Left ventricle myocardium inferior (tissue), 1 donor: ENCODE measurements at regions not wholly inside any gene's neighbourhood (a gene's known extent, or its start where the extent isn't known, plus 50 kb on each side); places are given as distances from the start of the nearest gene placed in this dataset.

Source experiments
- DNase-seq: peaks from one replicate; pipeline ENCODE4 v3.0.0-alpha.2; 2020
- H3K27ac ChIP-seq: fragments of 200-600 bp; replicated peaks from 2 replicates; pipeline ENCODE4 v1.8.0; 2021
- H3K27me3 ChIP-seq: fragments of 200-600 bp; 2 replicates; pipeline ENCODE4 v1.8.0; 2021; ENCODE audit warnings: low read depth
- H3K36me3 ChIP-seq: fragments of 200-600 bp; 2 replicates; pipeline ENCODE4 v1.8.0; 2021
- H3K4me1 ChIP-seq: fragments of 200-600 bp; 2 replicates; pipeline ENCODE4 v1.8.0; 2021
- H3K4me3 ChIP-seq: fragments of 200-600 bp; 2 replicates; pipeline ENCODE4 v1.8.0; 2021; ENCODE audit warnings: mild to moderate bottlenecking, moderate library complexity
- H3K9me3 ChIP-seq: fragments of 200-600 bp; replicated peaks from 2 replicates; pipeline ENCODE4 v1.8.0; 2021
- CTCF ChIP-seq: fragments of 200-600 bp; IDR thresholded peaks from 2 replicates; pipeline ENCODE4 v1.8.0; 2021; ENCODE audit warnings: antibody characterized with exemption, mild to moderate bottlenecking, borderline replicate concordance
- intact Hi-C: fragments of 100-400 bp; cut with micrococcal nuclease; formaldehyde crosslinking; loops from one replicate; pipeline ENCODE4 v1.11.0; 2022
- donor health status: DM: no; HTN: yes; CAD: no; lungs with severe emphysema.

GRCh38 chr12:67765776-67766766, 117.5 kb downstream of the DYRK2 start:
- TF ChIP-seq CTCF: no peak
- DNase-seq: no peak
- Histone ChIP-seq H3K27ac (no peak overlapping the region), H3K27me3 (no peaks in the 10 kb centered on the region), H3K4me1 (peaks cover 4% of the 10 kb centered on the region), H3K36me3 (no peaks in the 10 kb centered on the region), H3K9me3 (no peaks in the 10 kb centered on the region), H3K4me3 (no peak overlapping the region)
- intact Hi-C loops: no loop called here

GRCh38 chr12:67772267-67773169, 124.0 kb downstream of the DYRK2 start:
- Histone ChIP-seq H3K9me3 (no peaks in the 10 kb centered on the region), H3K36me3 (no peaks in the 10 kb centered on the region), H3K27me3 (no peaks in the 10 kb centered on the region), H3K27ac (peak overlapping the region; percentile 83), H3K4me1 (peaks cover 22% of the 10 kb centered on the region), H3K4me3 (peak overlapping the region; percentile 46)
- DNase-seq: no peak
- intact Hi-C loops: no loop called here
- no peak for TF ChIP-seq CTCF

- no peak for DNase-seq
- Histone ChIP-seq H3K36me3 (no peaks in the 10 kb centered on the region), H3K27me3 (no peaks in the 10 kb centered on the region), H3K9me3 (no peaks in the 10 kb centered on the region), H3K4me1 (peaks cover 22% of the 10 kb centered on the region), H3K27ac (peak overlapping the region; percentile 83), H3K4me3 (no peak overlapping the region)
- intact Hi-C loops: no loop called here
- no peak for TF ChIP-seq CTCF
Observed at GRCh38 chr12:67773896-67774295, 125.4 kb downstream of the DYRK2 start.

GRCh38 chr12:67774983-67775587, 126.5 kb downstream of the DYRK2 start:
- intact Hi-C loops: no loop called here
- H3K27ac ChIP-seq: no peak overlapping the region

More at GRCh38 chr12:67774983-67775587, 126.5 kb downstream of the DYRK2 start:
- Histone ChIP-seq H3K4me1 (peaks cover 22% of the 10 kb centered on the region), H3K9me3 (no peaks in the 10 kb centered on the region), H3K4me3 (no peak overlapping the region), H3K36me3 (no peaks in the 10 kb centered on the region), H3K27me3 (no peaks in the 10 kb centered on the region)
- DNase-seq: no peak
- TF ChIP-seq CTCF: no peak
